GM21423 (cell line): ENCODE measurements at regions not wholly inside any gene's neighbourhood (a gene's known extent, or its start where the extent isn't known, plus 50 kb on each side); places are given as distances from the start of the nearest gene placed in this dataset.
A peak's percentile ranks its signal among the peaks of the same experiment; 100 is the strongest.

Experiments used
- ATAC-seq: cut with Tn5 transposase; IDR thresholded peaks from one replicate; pipeline ENCODE4 v1.9.1; 2021; ENCODE audit warnings: mild to moderate bottlenecking, moderate library complexity; ENCODE audit not compliant: unreplicated experiment

- ATAC-seq: no peak
Observed at GRCh38 chr12:45665941-45666340, 63.6 kb upstream of the ARID2 start.

GRCh38 chr12:45666396-45666795, 63.1 kb upstream of the ARID2 start:
- no peak for ATAC-seq

- no peak for ATAC-seq
Observed at GRCh38 chr12:45666816-45667215, 62.7 kb upstream of the ARID2 start.

- no peak for ATAC-seq
Observed at GRCh38 chr12:45667761-45668160, 61.7 kb upstream of the ARID2 start.

GRCh38 chr12:45668641-45669040, 60.9 kb upstream of the ARID2 start:
- peak; percentile 10 for ATAC-seq

GRCh38 chr12:45669093-45669492, 60.4 kb upstream of the ARID2 start:
- ATAC-seq: peak; percentile 82

- ATAC-seq: no peak
Observed at GRCh38 chr12:45669792-45670191, 59.7 kb upstream of the ARID2 start.

- ATAC-seq: peak; percentile 68
Observed at GRCh38 chr12:45670346-45671065, 59.0 kb upstream of the ARID2 start.

- no peak for ATAC-seq
Observed at GRCh38 chr12:45671254-45671653, 58.3 kb upstream of the ARID2 start.

- no peak for ATAC-seq
Observed at GRCh38 chr12:45674181-45674977, 55.1 kb upstream of the ARID2 start.

GRCh38 chr12:45675534-45675933, 54.0 kb upstream of the ARID2 start:
- ATAC-seq: no peak
